ENCODE measurements at regions not wholly inside any gene's neighbourhood (a gene's known extent, or its start where the extent isn't known, plus 50 kb on each side); places are given as distances from the start of the nearest gene placed in this dataset.

DNA sequence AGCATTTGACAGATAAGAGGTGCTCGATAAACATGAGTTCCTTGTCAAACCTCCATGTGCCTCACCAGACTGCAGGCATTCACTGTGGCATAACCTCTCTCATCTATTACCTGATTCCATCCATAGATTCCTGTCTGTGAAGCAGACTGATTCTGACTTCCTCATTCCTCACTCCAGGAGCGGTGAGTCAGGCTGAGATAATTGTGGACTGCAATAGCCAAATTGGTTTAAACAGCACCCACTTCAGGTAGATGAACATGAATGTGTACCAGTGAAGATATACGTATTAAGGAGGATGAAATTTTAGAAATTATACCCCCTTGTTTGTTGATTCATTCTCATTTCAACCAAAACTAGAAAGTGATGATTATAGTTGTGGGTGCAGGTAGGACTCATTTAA, 391.2 kb downstream of the HINT1 start:
- H2BK120ac ChIP-seq (ENCODE audit: low read depth, low read length, poor library complexity, severe bottlenecking), result no peak overlapping the region
- TF ChIP-seq CTCF (conservative IDR thresholded peaks at IDR 0.05), result no peak
- H3K23ac ChIP-seq (ENCODE audit: insufficient read length, low read depth, low read length), result no peak overlapping the region
- no peak overlapping the region for H3K14ac ChIP-seq (ENCODE audit: insufficient read depth, low read length)
- no peaks in the 10 kb centered on the region for H3K79me2 ChIP-seq (ENCODE audit: insufficient read depth, low read length)
- H3K4me1 Mint-ChIP-seq, result no peaks in the 10 kb centered on the region
- no peaks in the 10 kb centered on the region for H3K9me3 Mint-ChIP-seq
- no CpG with 5 or more reads among the region's 3 CpGs for WGBS (ENCODE audit: extremely low coverage, insufficient read length, low lambda C conversion rate)
- no peak overlapping the region for H2BK5ac ChIP-seq (ENCODE audit: insufficient read length, low read length)
- no peak overlapping the region for H3K4me3 Mint-ChIP-seq
- H3K4ac ChIP-seq (ENCODE audit: low read depth, low read length), result no peak overlapping the region
- H4K20me1 ChIP-seq (ENCODE audit: control insufficient read depth, insufficient read depth, insufficient read length), result no peaks in the 10 kb centered on the region
- no peak overlapping the region for H4K8ac ChIP-seq (replicated peaks; ENCODE audit: insufficient read length, low read depth, low read length)
- H4K91ac ChIP-seq (ENCODE audit: insufficient read length, low read depth, low read length), result no peak overlapping the region
- H2AK5ac ChIP-seq (ENCODE audit: insufficient read length, low read length), result no peak overlapping the region
- no peak overlapping the region for H3K56ac ChIP-seq (ENCODE audit: insufficient read length, low read depth, low read length)
- no peak overlapping the region for H2BK20ac ChIP-seq (ENCODE audit: low read depth, low read length, poor library complexity, severe bottlenecking)
- no peak overlapping the region for H4K5ac ChIP-seq (ENCODE audit: insufficient read length, low read depth, low read length)
- H3K4me2 ChIP-seq (ENCODE audit: insufficient read depth, insufficient read length, low read length), result no peak overlapping the region
- no peak overlapping the region for H2AFZ ChIP-seq (ENCODE audit: low read length)
- no peaks in the 10 kb centered on the region for H3K36me3 Mint-ChIP-seq (ENCODE audit: insufficient read depth in 1 of 3, low read depth in 3 of 3)
- H3K27ac Mint-ChIP-seq, result no peak overlapping the region
- no peaks in the 10 kb centered on the region for H3K23me2 ChIP-seq (ENCODE audit: insufficient read length, low read depth, low read length, poor library complexity, severe bottlenecking)
- H3K79me1 ChIP-seq (ENCODE audit: insufficient read depth, low read depth, low read length, poor library complexity, severe bottlenecking), result no peaks in the 10 kb centered on the region
- no peaks in the 10 kb centered on the region for H3K27me3 ChIP-seq (ENCODE audit: insufficient read depth, low read length)
- H2BK15ac ChIP-seq (ENCODE audit: low read depth, low read length), result no peak overlapping the region
- peaks cover 1% of the 10 kb centered on the region; the same call in 1 of the 2 replicates for H3K27me3 Mint-ChIP-seq (ENCODE audit: low read depth)
- no peaks in the 10 kb centered on the region for H3K9me3 ChIP-seq (ENCODE audit: control insufficient read depth, low read depth, low read length)
- peaks cover 2% of the 10 kb centered on the region; the same call in 1 of the 2 replicates for H3K4me1 ChIP-seq (ENCODE audit: insufficient read depth, low read length)
- DNase-seq, result no peak
- H2BK12ac ChIP-seq (ENCODE audit: insufficient read length, low read depth, low read length), result no peak overlapping the region
- H3K18ac ChIP-seq (ENCODE audit: insufficient read length, low read depth, low read length), result no peak overlapping the region
- H3K27ac ChIP-seq (ENCODE audit: insufficient read length, low read depth, low read length), result no peak overlapping the region
- H3T11ph ChIP-seq (ENCODE audit: low read length), result no peak overlapping the region
- H3K9ac ChIP-seq (ENCODE audit: extremely low read depth, insufficient read length, low read length), result no peak overlapping the region
